Kidney tubule cell (primary cell): ENCODE measurements at regions not wholly inside any gene's neighbourhood (a gene's known extent, or its start where the extent isn't known, plus 50 kb on each side); places are given as distances from the start of the nearest gene placed in this dataset.

ENCODE experiments used
- DNase-seq: peaks from one replicate; pipeline ENCODE4 v3.0.0-alpha.2; 2018; ENCODE audit warnings: low spot score

DNA sequence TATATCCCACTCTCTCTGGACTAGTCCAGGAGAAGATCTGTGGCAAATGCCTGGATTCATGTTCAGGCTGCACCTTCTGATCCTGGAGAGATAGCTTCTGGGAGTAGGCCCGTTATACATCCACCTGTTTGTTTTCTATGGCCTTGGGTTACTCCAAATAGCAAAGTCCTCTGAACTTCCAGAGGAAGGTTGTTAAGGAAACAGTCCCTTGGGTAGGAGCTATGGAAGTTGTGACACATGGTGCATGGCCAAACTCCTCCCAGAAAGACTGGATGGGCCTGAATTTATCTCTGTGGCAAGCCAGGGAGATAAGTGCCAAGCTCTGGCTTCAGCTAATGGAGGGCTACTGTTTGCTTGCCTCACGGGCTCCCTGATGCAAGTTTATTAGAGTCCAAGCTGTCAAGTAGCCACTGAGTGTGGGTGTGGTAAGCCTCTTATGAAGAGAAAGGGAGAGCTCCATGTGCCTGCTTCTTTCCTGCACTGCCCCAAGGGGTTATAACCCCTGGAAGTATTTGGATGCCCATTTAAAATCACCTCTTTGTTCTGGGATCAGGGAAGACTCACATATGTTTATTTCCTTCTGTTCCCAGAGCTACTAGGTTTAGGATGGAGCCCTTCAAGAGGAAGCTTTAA is 328.7 kb upstream of the ATP11B start:
- no peak for DNase-seq

- DNase-seq, result no peak
These were observed 327.8 kb upstream of the ATP11B start for GRCh38 chr3:182465301-182466185.

- DNase-seq, result no peak
These were observed 324.2 kb upstream of the ATP11B start for GRCh38 chr3:182469086-182469485.

- DNase-seq, result no peak
These were observed 323.1 kb upstream of the ATP11B start for GRCh38 chr3:182470187-182470586.

DNA sequence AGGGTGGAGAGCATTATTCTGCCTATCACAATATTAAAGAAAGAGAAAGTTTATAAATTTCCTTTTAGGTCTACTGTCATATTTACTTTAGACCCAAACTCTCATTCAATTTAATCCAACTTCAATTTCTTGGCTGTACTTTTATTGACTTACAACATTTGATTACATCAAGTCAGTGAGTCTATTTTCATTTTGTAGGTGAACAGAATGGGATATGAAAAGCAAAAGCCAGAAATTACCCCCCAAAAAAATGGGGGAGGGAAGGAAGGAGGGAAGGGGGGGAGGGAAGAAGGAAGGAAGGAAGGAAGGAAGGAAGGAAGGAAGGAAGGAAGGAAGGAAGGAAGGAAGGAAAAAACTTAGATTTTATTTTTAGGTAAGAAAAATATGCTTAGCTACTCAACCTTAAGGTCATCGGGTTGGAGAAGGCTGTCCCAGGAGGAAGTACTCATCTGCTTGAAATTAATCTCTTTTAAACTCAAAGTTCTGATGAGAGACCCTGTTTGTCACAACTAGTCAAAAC is 320.1 kb upstream of the ATP11B start:
- DNase-seq, result no peak

DNA sequence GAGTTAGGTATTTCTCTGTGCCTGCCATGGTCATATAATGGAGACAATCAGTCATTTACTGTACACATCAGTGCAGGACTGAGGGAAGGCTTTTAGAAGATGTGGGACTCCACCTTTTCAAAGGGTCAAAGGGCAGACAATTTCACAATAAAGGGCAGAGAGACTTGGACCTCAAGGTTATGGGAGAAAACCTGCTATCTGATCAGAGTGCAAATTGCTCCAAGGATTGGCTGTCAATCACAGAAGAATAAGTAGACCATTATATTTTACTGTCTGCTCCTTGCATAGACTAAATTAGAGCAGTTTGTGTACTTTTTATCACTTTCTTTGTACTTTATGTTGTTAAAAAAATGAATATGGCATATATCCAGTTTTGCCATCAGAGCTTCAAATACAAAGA is 314.9 kb upstream of the ATP11B start:
- DNase-seq, result no peak

- no peak for DNase-seq
These were observed 313.6 kb upstream of the ATP11B start for GRCh38 chr3:182479419-182480336.

DNA sequence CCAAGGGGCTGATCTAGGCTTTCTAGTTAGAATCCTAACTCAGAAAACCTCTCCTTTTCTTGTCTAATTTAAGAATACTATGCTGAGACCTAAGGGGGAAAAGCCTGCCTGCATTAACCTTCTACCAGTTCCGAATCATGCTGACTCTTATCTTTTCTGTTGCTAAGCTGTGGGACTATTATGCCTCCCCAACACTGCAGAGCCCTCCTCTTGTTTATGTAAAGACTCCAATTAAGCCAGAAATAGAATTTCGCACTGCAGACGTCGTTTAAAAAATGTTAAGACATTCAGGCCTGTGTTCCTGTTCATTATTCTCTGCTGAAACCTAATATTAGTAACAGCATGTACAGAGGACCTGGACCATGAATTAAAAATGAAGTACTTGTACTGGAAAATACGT is 310.6 kb upstream of the ATP11B start:
- no peak for DNase-seq

GRCh38 chr3:182484682-182485081 is 308.6 kb upstream of the ATP11B start:
- no peak for DNase-seq

DNA sequence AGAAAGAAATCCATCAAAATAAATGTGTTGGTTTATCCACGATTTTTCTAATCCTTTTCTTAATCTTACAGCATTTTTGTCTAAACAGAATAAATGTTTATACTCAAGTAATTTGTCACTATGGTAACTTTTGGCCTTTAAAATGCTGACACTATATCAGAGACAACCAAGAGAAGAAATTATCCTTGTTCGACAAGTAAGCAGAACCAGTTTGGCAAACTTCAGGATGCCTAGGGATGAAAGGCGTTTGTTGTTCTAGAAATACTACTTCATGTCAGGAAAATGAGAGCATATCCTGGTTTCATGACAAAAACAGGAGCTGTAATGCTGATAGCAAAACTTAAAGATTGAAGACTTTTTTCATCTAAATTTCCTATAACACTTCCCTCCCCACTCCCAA is 308.0 kb upstream of the ATP11B start:
- DNase-seq, result no peak

DNA sequence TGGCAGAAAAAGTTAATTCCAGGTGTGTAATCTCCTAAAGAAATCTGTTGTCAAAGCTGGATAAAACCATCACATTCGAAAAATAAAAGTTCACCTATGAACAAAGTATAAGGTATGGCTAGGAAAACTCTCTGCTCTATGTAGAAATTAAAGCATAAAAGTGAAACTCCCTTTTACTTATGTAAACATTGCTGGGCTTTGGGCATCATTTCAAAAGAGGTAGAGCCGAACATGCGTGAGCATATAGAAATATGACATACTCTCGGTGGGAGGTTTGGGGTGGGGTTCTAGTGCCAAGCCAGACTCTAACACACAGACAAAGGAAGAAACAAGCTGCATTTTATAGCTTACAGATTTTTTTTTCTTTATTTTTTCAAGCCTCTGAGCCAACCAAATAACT is 306.8 kb upstream of the ATP11B start:
- no peak for DNase-seq

DNA sequence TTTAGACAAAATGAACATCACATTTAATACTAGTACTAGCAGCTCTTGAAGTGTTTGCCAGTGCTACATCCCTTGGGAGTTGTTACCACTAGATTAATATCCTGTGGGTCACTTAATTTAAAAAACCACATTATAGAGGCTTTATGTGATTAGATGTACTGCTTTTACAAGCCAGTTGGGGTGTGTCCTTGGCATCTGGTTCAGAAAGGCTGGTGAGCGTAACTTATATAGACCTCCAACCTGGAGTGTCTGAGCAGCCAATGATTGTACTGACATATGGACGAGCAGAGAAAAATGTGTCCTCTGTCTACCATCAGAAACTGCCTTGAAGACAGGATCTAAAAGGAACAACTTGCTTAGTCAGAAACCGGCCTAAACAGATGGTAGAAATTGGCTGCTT is 306.2 kb upstream of the ATP11B start:
- DNase-seq, result no peak

GRCh38 chr3:182487611-182488010 is 305.7 kb upstream of the ATP11B start:
- peak; percentile 40 for DNase-seq

DNA sequence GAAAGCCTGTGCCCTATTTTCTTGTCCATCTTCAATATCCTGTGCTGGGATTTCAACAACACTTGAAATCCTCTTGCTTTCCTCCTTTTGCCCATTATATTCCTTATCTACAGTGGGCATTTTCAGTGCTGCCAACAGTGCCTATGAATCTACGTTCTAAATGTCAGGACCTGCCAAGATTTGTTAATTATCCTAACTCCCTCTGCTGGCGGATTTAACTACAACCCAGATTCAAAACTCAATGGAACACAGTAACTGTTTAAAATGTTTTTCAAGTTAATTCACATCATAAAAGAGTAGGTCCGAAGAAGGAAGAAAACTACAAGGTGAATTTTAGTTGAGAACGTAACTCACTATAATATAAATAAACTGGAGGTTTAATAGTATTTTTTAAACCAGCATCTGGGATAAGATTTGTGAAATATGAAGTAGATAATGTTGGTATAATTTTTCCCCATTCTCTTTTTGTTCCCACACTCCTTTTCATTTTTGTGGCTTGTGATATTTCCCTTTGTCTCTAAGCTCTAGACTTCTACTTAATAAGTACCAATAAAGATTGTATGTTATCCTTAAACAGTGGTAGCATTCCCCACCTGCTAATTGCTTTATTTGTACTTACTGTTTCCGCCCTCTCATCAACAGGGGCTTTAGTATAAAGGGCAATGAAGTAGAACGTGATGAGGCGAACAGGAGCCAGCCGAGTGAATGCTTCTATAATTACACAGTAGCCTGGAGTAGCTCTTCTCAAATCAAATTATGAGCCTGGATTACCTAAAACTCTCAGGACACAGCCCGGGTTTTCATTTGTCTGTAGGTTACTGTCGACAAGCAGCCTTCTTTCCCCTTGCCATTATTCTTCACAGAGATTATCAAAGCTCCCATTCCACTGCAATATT is 302.5 kb upstream of the ATP11B start:
- peak; percentile 49 for DNase-seq

DNA sequence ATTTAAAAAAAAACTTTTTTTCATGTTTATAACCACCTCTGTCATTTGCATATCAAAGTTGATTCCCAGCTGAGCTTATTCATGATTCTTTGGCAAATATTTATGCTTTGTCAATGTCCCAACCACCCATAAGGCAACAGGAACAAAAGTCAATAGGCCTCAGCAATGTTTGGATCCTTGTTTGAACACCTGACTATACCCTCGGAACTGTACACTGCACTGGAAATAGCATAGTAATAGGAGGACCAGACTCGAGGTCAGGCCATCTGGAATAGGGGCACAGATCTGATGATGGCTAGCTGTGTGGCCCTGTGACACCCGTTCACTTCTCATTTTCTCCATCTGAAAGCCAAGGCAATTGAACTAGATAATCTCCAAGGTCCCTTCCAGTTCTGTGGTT is 301.7 kb upstream of the ATP11B start:
- DNase-seq, result no peak

GRCh38 chr3:182492536-182492935 is 300.8 kb upstream of the ATP11B start:
- no peak for DNase-seq

DNA sequence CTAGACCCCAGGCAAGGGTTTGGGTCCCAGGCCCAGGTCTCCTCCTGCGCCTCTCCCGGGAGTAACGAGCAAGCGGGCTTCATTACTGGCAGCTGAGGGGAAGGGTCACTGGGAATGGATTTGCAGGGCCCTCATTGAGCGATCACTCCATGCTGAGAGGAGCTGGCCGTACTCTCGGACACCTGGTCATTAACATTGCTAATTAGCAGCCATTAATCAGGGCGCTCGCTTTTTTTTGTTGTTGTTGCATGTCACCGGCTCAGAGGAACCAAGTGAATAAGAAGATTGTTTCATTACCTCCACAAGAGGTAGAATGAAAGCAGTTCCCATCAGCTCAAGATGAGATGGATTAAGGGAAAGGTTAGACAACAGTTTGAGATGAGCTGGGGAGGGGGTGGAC is 293.0 kb upstream of the ATP11B start:
- DNase-seq, result no peak

DNA sequence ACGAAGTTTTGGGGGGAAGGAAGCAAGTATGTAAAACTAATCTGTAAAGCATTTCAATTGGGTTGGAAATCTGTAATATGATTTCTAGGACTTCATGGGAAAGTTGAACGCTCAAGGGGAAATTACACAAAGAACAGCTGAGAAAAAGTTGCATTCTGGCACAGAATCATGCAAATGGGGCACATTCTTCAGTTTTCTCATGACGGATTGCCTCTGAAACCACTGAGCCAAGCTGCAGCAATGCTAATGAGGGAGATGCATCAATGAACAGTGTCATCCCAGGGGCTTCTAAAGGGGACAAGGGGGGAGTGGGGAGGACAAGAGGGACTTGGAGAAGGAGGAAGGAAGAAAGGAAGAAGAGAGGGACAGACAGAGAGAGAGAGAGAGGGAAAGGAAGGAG is 291.4 kb upstream of the ATP11B start:
- no peak for DNase-seq

DNA sequence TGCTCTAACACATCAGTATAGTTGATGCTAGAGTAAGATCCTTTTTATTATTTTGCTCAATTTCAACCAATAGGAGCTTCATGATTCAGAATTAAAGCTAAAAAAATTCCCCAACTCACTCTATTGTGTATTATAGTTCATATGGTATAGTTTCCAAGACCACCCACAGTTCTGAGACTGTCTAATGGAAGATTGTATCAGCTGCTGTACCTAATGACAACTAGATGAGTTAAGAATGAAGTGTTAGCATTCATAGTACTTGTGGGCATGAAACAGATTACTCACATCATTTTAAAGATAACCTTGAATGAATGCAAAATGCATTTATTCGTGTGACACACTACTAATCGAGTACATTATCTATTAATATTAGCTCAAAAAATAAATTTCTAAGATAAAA is 289.9 kb upstream of the ATP11B start:
- no peak for DNase-seq

DNA sequence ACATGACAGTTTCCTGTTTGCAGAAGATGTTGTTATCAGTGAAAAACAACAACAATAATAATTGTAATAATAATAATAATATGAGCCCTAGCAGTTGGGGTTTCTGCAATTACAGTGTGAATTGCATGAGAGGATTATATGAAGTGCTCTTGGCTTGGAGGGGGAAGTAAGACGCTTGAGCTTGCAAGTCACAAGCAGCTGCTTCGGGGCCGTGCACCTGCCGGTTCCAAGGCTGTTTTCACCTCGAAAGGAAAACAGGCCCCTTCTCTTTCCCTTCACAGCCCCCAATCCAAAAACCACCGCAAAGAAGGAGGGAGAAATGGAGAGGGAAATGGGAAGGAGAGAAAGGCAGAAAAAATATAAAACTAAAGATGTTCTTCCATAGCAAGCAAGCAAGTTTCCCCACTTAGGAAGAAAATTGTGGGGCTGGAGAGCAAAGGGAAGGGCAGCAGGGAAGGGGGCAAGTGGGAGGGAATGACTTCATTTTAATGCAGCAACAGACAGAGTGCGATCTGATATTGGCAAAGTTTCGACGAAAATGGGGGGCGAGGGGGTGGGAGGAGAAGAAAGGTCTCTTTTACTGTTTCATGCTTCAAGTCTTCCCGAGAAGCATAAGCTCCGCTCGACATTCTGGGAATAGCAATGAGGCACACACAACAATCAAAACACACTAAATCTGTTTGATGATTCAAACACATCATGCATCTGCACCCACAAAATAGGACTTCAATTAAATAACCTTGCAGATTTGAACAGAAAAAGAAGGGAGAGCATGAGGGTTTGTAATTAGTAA is 284.2 kb upstream of the ATP11B start:
- no peak for DNase-seq
